ENCODE measurements at regions not wholly inside any gene's neighbourhood (a gene's known extent, or its start where the extent isn't known, plus 50 kb on each side); places are given as distances from the start of the nearest gene placed in this dataset.

GRCh38 chr11:26142891-26143290 is 189.0 kb upstream of the ANO3 start:
- no peak for TF ChIP-seq CTCF (IDR thresholded peaks at IDR 0.05; ENCODE audit: control insufficient read depth, extremely low read depth, insufficient read depth)
- no peak for DNase-seq (ENCODE audit: low read depth)
- H3K4me3 ChIP-seq (ENCODE audit: low read depth, low read length) = no peak overlapping the region

GRCh38 chr11:26143566-26144290 is 188.2 kb upstream of the ANO3 start:
- no peak for DNase-seq (ENCODE audit: low read depth)
- TF ChIP-seq CTCF (IDR thresholded peaks at IDR 0.05; ENCODE audit: control insufficient read depth, extremely low read depth, insufficient read depth) = no peak
- no peak overlapping the region for H3K4me3 ChIP-seq (ENCODE audit: low read depth, low read length)

- TF ChIP-seq CTCF (IDR thresholded peaks at IDR 0.05; ENCODE audit: control insufficient read depth, extremely low read depth, insufficient read depth) = no peak
- no peak overlapping the region for H3K4me3 ChIP-seq (ENCODE audit: low read depth, low read length)
- peak; percentile 17 for DNase-seq (ENCODE audit: low read depth)
Observed at GRCh38 chr11:26144291-26144690, 187.6 kb upstream of the ANO3 start.

GRCh38 chr11:26144911-26145310 is 187.0 kb upstream of the ANO3 start:
- no peak for DNase-seq (ENCODE audit: low read depth)
- no peak for TF ChIP-seq CTCF (IDR thresholded peaks at IDR 0.05; ENCODE audit: control insufficient read depth, extremely low read depth, insufficient read depth)
- H3K4me3 ChIP-seq (ENCODE audit: low read depth, low read length) = no peak overlapping the region

GRCh38 chr11:26149585-26149984 is 182.3 kb upstream of the ANO3 start:
- no peak for DNase-seq (ENCODE audit: low read depth)
- TF ChIP-seq CTCF (IDR thresholded peaks at IDR 0.05; ENCODE audit: control insufficient read depth, extremely low read depth, insufficient read depth) = no peak
- H3K4me3 ChIP-seq (ENCODE audit: low read depth, low read length) = no peak overlapping the region

GRCh38 chr11:26150031-26150430 is 181.9 kb upstream of the ANO3 start:
- no peak overlapping the region for H3K4me3 ChIP-seq (ENCODE audit: low read depth, low read length)
- DNase-seq (ENCODE audit: low read depth) = no peak
- TF ChIP-seq CTCF (IDR thresholded peaks at IDR 0.05; ENCODE audit: control insufficient read depth, extremely low read depth, insufficient read depth) = no peak

GRCh38 chr11:26158251-26158650 is 173.7 kb upstream of the ANO3 start:
- no peak for DNase-seq (ENCODE audit: low read depth)
- H3K4me3 ChIP-seq (ENCODE audit: low read depth, low read length) = no peak overlapping the region
- no peak for TF ChIP-seq CTCF (IDR thresholded peaks at IDR 0.05; ENCODE audit: control insufficient read depth, extremely low read depth, insufficient read depth)

Measured in LNCaP clone FGC (cell line).